HL-60 (cell line): ENCODE measurements at regions not wholly inside any gene's neighbourhood (a gene's known extent, or its start where the extent isn't known, plus 50 kb on each side); places are given as distances from the start of the nearest gene placed in this dataset.

Experiments used
- CTCF ChIP-seq: IDR thresholded peaks from one replicate; pipeline ENCODE4 v1.5.1; 2011; ENCODE audit warnings: low read length, control low read depth, inconsistent platforms; ENCODE audit not compliant: insufficient read depth
- GABPA ChIP-seq: IDR thresholded peaks from 2 replicates; pipeline ENCODE4 v1.6.1; 2012; ENCODE audit warnings: low read depth
- POLR2AphosphoS5 ChIP-seq: IDR thresholded peaks from 2 replicates; pipeline ENCODE4 v1.6.1; 2012; ENCODE audit warnings: low read depth
- REST ChIP-seq: IDR thresholded peaks from 2 replicates; pipeline ENCODE4 v1.6.1; 2012; ENCODE audit warnings: low read depth; ENCODE audit not compliant: insufficient replicate concordance
- SPI1 ChIP-seq: IDR thresholded peaks from 2 replicates; pipeline ENCODE4 v1.6.1; 2012; ENCODE audit warnings: low read depth, mild to moderate bottlenecking, borderline replicate concordance

DNA sequence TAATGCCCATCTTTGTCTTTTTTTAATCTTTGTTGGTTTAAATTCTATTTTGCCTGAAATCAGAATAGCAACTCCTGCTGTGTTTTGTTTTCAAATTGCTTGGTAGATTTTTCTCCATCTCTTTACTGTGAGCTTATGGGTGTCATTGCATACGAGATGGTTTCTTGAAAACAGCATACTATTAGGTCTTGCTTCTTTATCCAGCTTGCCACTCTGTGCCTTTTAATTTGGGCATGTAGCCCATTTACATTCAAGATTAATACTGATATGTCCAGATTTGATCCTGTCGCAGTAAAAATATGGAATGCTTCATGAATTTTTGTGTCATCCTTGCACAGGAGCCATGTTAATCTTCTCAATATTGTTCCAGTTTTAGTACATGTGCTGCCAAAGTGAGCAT, 316.6 kb downstream of the CGGBP1 start:
- TF ChIP-seq CTCF (no peak), SPI1 (no peak), REST (no peak), POLR2AphosphoS5 (no peak), GABPA (no peak)
